ENCODE measurements at regions not wholly inside any gene's neighbourhood (a gene's known extent, or its start where the extent isn't known, plus 50 kb on each side); places are given as distances from the start of the nearest gene placed in this dataset.
"Not testable (repeated sequence)": the region's sequence is repeated elsewhere in the genome, so short reads cannot be mapped to it uniquely, and the experiment has no call there.

- no peak for TF ChIP-seq CTCF (conservative IDR thresholded peaks at IDR 0.05)
- DNase-seq, result no peak
- no peaks in the 10 kb centered on the region for H3K36me3 Mint-ChIP-seq (ENCODE audit: low read depth)
- no peaks in the 10 kb centered on the region for H3K27me3 Mint-ChIP-seq (ENCODE audit: insufficient read depth)
- no peaks in the 10 kb centered on the region for H3K9me3 Mint-ChIP-seq
- no peak overlapping the region for H3K4me3 Mint-ChIP-seq
- H3K27me3 ChIP-seq (ENCODE audit: control insufficient read depth, insufficient read depth, low read length, poor library complexity, severe bottlenecking), result no peaks in the 10 kb centered on the region
- H3K36me3 ChIP-seq (ENCODE audit: control insufficient read depth, insufficient read depth, low read length), result no peaks in the 10 kb centered on the region
- H3K27ac ChIP-seq (ENCODE audit: low read depth, low read length), result no peak overlapping the region
- H3K9ac ChIP-seq (ENCODE audit: extremely low read depth, low read length, poor library complexity, severe bottlenecking), result no peak overlapping the region
- H3K9me3 ChIP-seq (ENCODE audit: control insufficient read depth, low read length), result no peaks in the 10 kb centered on the region
- H3K4me1 Mint-ChIP-seq, result no peaks in the 10 kb centered on the region
- H3K27ac Mint-ChIP-seq, result no peak overlapping the region
- H3K4me3 ChIP-seq (ENCODE audit: low read length), result no peak overlapping the region
- no peaks in the 10 kb centered on the region for H3K4me1 ChIP-seq (ENCODE audit: control insufficient read depth, insufficient read depth, low read length)
Observed at GRCh38 chr5:100401149-100401548, 134.0 kb upstream of the FAM174A start.

- H3K9ac ChIP-seq (ENCODE audit: extremely low read depth, low read length, poor library complexity, severe bottlenecking); H3K27me3 Mint-ChIP-seq (ENCODE audit: insufficient read depth); H3K36me3 Mint-ChIP-seq (ENCODE audit: low read depth); H3K36me3 ChIP-seq (ENCODE audit: control insufficient read depth, insufficient read depth, low read length); H3K27ac Mint-ChIP-seq; H3K4me1 Mint-ChIP-seq; H3K27ac ChIP-seq (ENCODE audit: low read depth, low read length); H3K9me3 Mint-ChIP-seq; H3K4me1 ChIP-seq (ENCODE audit: control insufficient read depth, insufficient read depth, low read length); H3K9me3 ChIP-seq (ENCODE audit: control insufficient read depth, low read length); H3K4me3 Mint-ChIP-seq; H3K4me3 ChIP-seq (ENCODE audit: low read length); DNase-seq; H3K27me3 ChIP-seq (ENCODE audit: control insufficient read depth, insufficient read depth, low read length, poor library complexity, severe bottlenecking): not testable (repeated sequence)
- 85% methylated on average over 2 of the region's 3 CpGs; no CpG with 5 or more reads in 1 of the 2 experiments for WGBS, 2 experiments (ENCODE audit: insufficient coverage in 1 of 2, insufficient read length in 1 of 2)
Observed at GRCh38 chr5:100398815-100399214, 136.4 kb upstream of the FAM174A start.

GRCh38 chr5:100379254-100379858 is 155.8 kb upstream of the FAM174A start:
- not testable (repeated sequence) for H3K27ac ChIP-seq (ENCODE audit: low read depth, low read length); DNase-seq; H3K9ac ChIP-seq (ENCODE audit: extremely low read depth, low read length, poor library complexity, severe bottlenecking); H3K36me3 ChIP-seq (ENCODE audit: control insufficient read depth, insufficient read depth, low read length); H3K27ac Mint-ChIP-seq; H3K27me3 Mint-ChIP-seq (ENCODE audit: insufficient read depth); H3K36me3 Mint-ChIP-seq (ENCODE audit: low read depth); H3K27me3 ChIP-seq (ENCODE audit: control insufficient read depth, insufficient read depth, low read length, poor library complexity, severe bottlenecking); H3K4me1 ChIP-seq (ENCODE audit: control insufficient read depth, insufficient read depth, low read length); H3K4me3 ChIP-seq (ENCODE audit: low read length); H3K4me3 Mint-ChIP-seq; H3K9me3 Mint-ChIP-seq; H3K4me1 Mint-ChIP-seq; H3K9me3 ChIP-seq (ENCODE audit: control insufficient read depth, low read length)
- WGBS, 2 experiments (ENCODE audit: insufficient coverage in 1 of 2, insufficient read length in 1 of 2), result 95 to 100% methylated on average over 3 to 8 of the region's 19 CpGs

- H3K9ac ChIP-seq (ENCODE audit: extremely low read depth, low read length, poor library complexity, severe bottlenecking); H3K4me1 ChIP-seq (ENCODE audit: control insufficient read depth, insufficient read depth, low read length); H3K27ac Mint-ChIP-seq; H3K4me1 Mint-ChIP-seq; H3K9me3 Mint-ChIP-seq; H3K27me3 ChIP-seq (ENCODE audit: control insufficient read depth, insufficient read depth, low read length, poor library complexity, severe bottlenecking); H3K9me3 ChIP-seq (ENCODE audit: control insufficient read depth, low read length); H3K27me3 Mint-ChIP-seq (ENCODE audit: insufficient read depth); H3K27ac ChIP-seq (ENCODE audit: low read depth, low read length); H3K4me3 ChIP-seq (ENCODE audit: low read length); DNase-seq; H3K36me3 Mint-ChIP-seq (ENCODE audit: low read depth); H3K4me3 Mint-ChIP-seq; H3K36me3 ChIP-seq (ENCODE audit: control insufficient read depth, insufficient read depth, low read length): not testable (repeated sequence)
- 85 to 88% methylated on average over 2 to 4 of the region's 5 CpGs for WGBS, 2 experiments (ENCODE audit: insufficient coverage in 1 of 2, insufficient read length in 1 of 2)
Observed at GRCh38 chr5:100364757-100365478, 170.3 kb upstream of the FAM174A start.

- not testable (repeated sequence) for H3K4me1 Mint-ChIP-seq; H3K27ac Mint-ChIP-seq; H3K27me3 Mint-ChIP-seq (ENCODE audit: insufficient read depth); DNase-seq; H3K9me3 Mint-ChIP-seq; H3K27ac ChIP-seq (ENCODE audit: low read depth, low read length); H3K4me3 ChIP-seq (ENCODE audit: low read length); H3K36me3 Mint-ChIP-seq (ENCODE audit: low read depth); H3K9ac ChIP-seq (ENCODE audit: extremely low read depth, low read length, poor library complexity, severe bottlenecking); H3K4me3 Mint-ChIP-seq; H3K4me1 ChIP-seq (ENCODE audit: control insufficient read depth, insufficient read depth, low read length); H3K36me3 ChIP-seq (ENCODE audit: control insufficient read depth, insufficient read depth, low read length); H3K9me3 ChIP-seq (ENCODE audit: control insufficient read depth, low read length); H3K27me3 ChIP-seq (ENCODE audit: control insufficient read depth, insufficient read depth, low read length, poor library complexity, severe bottlenecking)
Observed at GRCh38 chr5:100364343-100364742, 170.8 kb upstream of the FAM174A start.

GRCh38 chr5:100359998-100360397 is 175.2 kb upstream of the FAM174A start:
- H3K27ac Mint-ChIP-seq; H3K9me3 ChIP-seq (ENCODE audit: control insufficient read depth, low read length); H3K27me3 ChIP-seq (ENCODE audit: control insufficient read depth, insufficient read depth, low read length, poor library complexity, severe bottlenecking); H3K9ac ChIP-seq (ENCODE audit: extremely low read depth, low read length, poor library complexity, severe bottlenecking); H3K4me3 ChIP-seq (ENCODE audit: low read length); H3K4me1 ChIP-seq (ENCODE audit: control insufficient read depth, insufficient read depth, low read length); DNase-seq; H3K36me3 ChIP-seq (ENCODE audit: control insufficient read depth, insufficient read depth, low read length); H3K9me3 Mint-ChIP-seq; H3K27ac ChIP-seq (ENCODE audit: low read depth, low read length); H3K4me3 Mint-ChIP-seq; H3K27me3 Mint-ChIP-seq (ENCODE audit: insufficient read depth); H3K4me1 Mint-ChIP-seq; H3K36me3 Mint-ChIP-seq (ENCODE audit: low read depth): not testable (repeated sequence)
- no CpG with 5 or more reads among the region's 1 CpG for WGBS, 2 experiments (ENCODE audit: insufficient coverage in 1 of 2, insufficient read length in 1 of 2)

Data from endodermal cell (in vitro differentiated cells).